ENCODE measurements at regions not wholly inside any gene's neighbourhood (a gene's known extent, or its start where the extent isn't known, plus 50 kb on each side); places are given as distances from the start of the nearest gene placed in this dataset.

- no peak for DNase-seq (ENCODE audit: low spot score)
Measured at GRCh38 chr6:156378853-156379252, 398.3 kb upstream of the ARID1B start.

DNA sequence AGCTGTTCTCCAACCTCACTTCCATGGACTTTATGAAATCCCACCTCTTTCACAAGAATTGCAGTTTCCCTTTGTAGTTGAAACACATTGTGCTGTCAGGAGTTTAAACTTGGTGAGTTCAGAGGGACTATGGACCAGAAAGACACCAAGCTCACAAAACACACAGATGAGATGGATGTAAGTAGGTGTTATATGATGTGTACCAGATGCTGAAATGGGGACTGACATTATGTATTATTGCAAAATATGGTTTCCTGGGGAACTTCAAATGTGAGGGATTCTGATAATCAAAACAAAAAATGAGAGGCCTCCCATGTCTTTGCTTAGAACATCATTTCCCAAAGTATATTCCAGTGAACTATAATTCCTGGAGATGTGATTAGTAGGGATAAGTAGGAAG lies 401.1 kb upstream of the ARID1B start:
- DNase-seq (ENCODE audit: low spot score) = no peak

DNA sequence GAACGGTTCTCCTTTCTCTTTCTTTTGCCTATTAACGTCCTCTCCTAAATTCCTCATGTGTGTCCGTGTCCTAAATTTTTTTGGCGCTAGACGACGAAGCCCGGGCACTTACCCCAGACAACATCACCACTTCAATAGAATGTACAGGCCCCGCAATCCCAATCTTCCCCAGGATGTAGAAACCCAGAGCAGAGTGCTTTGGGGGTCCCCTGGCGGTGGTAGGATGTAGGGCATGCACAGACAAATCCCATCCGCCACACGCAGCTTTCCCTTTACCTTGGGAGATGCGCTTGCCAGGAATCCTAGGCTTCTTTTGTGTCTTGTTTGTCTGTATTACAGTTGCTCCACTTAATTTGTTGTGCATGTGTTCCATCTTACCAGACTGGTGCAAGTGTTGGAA lies 417.3 kb upstream of the ARID1B start:
- no peak for DNase-seq (ENCODE audit: low spot score)

GRCh38 chr6:156352861-156353260 lies 424.3 kb upstream of the ARID1B start:
- no peak for DNase-seq (ENCODE audit: low spot score)

DNA sequence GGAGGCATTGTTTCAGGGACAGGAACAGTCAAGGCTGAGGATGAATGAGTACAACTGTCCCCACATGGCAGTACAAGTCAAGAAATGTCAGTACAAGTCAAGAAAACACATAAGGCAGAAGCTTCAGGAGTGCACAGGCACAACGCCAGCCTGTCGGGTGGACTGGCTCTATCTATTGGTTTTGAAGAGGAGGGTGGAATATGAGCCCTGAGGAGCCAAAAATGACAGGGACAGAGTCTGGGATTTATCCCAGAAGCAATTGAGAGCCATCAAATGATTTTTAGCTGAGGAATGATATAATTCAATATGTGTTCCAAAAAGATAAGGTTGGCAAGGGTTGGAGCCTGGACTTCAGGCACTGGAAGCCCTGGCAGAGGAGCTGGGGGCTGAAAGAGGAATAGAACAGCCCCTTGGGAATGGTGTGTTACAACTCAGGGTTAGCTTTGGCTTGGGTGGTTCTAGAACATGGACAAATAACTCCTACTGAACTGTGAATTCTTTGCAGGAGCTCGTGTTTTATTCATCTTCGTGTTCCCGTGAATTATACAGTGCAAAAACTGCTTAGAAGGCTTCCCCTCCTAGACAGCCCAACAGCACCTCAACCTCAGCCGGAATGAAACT lies 425.7 kb upstream of the ARID1B start:
- no peak for DNase-seq (ENCODE audit: low spot score)

- DNase-seq (ENCODE audit: low spot score) = no peak
Measured at GRCh38 chr6:156350337-156350736, 426.8 kb upstream of the ARID1B start.

DNA sequence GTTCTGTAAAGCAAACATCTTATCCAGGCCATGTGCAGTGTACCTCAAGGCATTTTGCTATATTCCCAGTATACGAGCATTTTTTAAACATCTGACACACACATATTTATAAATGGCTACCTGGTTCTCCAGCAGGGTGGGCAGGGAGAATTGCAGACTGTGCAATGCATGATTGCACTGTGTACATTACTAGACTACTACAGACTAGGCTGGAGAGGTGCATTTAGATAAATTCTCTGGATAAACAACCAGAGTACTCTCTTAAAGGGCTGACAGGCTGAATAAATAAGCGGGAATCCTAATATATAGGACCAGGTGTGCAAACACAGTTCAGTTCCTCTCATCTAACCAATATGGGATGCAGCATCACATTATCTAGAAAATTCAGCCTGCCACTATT lies 428.3 kb upstream of the ARID1B start:
- no peak for DNase-seq (ENCODE audit: low spot score)

GRCh38 chr6:156348424-156348823 lies 428.8 kb upstream of the ARID1B start:
- DNase-seq (ENCODE audit: low spot score) = no peak

GRCh38 chr6:156347656-156348055 lies 429.5 kb upstream of the ARID1B start:
- no peak for DNase-seq (ENCODE audit: low spot score)

DNA sequence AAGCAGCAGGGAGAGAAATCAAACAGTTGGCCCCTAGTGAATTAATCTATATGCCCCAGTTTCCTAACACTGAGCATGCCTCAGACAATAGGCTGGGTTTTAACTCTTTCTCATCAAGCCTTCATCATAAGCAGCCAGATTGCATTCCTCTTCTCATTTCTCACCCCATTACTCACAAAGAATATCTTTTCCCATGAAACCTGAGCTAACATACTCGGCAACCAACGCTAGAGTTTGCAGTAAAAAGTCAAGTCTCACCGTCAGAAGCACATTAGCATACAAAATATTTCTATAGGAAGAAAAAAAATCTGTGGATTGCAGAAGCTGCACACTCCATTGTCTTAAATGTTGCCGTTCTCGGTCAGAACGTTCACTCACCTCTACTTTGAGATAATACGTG lies 429.9 kb upstream of the ARID1B start:
- DNase-seq (ENCODE audit: low spot score) = no peak

DNA sequence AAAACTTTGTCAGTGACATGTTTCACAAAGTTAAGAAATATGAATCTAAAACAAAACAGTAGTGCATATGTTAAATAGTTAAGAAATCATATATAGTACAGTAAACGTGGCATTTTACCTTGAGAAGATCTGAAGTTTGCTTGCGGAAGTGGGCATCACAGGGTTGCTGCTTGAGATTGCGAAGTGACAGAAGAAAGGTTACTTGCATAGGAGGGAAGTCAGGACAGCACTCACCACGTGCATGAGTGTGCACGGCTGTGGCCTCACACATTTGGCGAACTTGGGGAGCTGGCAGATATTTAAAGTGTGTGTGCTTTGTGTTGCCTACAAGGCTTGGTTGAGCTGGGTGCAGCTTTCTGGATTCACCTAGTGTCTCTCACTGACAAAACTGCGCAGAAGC lies 431.5 kb upstream of the ARID1B start:
- DNase-seq (ENCODE audit: low spot score) = no peak

DNA sequence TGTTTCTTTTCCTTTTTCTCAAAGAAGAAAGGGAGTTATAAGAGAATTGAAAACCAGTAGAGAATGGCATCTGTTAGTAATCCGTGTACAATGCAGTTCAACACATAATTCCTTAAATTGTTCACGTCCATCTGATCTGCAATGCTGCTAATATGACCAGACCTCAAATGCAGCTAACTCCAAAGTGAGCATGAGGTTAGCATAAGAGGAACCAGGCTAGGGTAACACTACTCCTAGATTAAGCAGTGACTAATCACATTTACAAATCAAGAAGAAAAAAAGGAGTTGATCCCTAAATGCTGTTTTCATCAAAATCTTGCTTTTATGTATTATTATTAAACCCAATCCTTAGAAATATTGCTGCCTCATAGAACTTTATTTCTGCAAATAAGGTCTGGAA lies 432.7 kb upstream of the ARID1B start:
- DNase-seq (ENCODE audit: low spot score) = no peak

DNA sequence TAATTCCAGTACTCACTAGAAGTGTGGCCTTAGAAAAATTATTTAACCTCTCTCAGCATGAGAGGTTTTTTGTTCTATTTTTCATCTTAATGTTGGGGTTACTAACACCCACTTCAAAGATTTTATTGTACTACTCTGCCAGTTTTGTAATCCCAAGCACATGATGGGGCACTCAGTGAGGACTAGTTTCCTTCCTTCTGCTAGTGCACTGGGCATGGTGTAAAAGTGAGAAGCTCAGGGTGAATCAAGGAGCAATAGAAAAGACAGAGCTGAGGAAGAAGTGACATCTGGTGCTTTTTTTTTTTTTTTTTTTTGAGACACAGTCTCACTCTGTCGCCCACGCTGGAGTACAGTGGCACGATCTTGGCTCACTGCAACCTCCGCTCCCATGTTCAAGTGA lies 439.4 kb upstream of the ARID1B start:
- no peak for DNase-seq (ENCODE audit: low spot score)

- no peak for DNase-seq (ENCODE audit: low spot score)
Measured at GRCh38 chr6:156336733-156337132, 440.4 kb upstream of the ARID1B start.

- no peak for DNase-seq (ENCODE audit: low spot score)
Measured at GRCh38 chr6:156336089-156336488, 441.1 kb upstream of the ARID1B start.

DNA sequence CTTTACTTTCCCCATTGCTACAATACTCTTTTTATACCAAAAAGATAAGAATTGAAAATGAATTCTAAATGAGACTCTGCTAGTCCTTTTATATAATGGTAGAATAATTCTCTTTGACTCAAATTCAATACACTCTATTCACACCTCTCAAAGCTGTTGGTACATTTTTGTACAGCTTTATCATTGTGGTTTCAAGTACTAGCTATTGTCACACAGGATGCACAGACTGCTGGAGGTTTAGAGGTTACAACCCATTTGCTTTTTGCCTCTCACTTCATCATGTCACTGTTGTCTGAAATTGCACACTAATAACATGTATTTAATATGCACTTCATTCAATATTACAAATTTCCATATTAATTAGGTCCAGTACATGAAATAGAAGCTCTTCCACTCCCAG lies 442.2 kb upstream of the ARID1B start:
- no peak for DNase-seq (ENCODE audit: low spot score)

DNA sequence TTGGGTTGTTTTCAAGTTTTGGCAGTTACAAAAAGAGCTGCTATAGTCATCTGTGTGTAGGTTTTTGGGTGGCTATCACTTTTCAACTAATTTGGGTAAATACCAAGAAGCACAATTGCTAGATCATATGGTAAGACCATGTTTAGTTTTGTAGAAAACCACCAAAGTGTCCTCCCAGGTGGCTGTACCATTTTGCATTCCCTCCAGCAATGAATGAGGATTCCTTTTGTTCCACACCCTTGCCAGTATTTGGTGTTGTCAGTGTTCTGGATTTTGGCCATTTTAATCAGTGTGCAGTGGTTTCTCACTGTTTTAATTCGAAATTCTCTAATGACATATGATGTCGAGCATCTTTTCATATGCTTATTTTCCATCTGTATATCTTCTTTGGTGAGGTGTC lies 457.5 kb upstream of the ARID1B start:
- DNase-seq (ENCODE audit: low spot score) = no peak

- DNase-seq (ENCODE audit: low spot score) = no peak
Measured at GRCh38 chr6:156316583-156317125, 460.5 kb upstream of the ARID1B start.

DNA sequence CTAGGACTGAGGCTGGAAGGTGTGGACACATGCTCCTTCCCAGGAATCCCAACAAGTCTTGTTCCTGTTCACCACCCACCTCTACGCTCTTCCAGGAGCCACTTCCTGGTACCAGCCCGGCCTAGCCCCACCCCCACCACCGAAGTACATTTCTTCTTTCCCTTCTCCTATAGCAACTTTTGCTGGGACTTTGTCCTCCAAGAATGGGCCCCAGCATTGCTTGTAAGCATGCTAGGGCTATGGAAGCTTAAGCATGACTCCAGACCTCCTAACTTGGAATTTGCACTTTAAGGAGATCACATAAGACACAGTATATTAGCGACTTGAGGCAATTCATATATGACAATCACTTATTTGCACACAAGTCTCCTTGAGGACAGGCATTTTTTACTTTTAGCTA lies 462.0 kb upstream of the ARID1B start:
- DNase-seq (ENCODE audit: low spot score) = no peak

- DNase-seq (ENCODE audit: low spot score) = no peak
Measured at GRCh38 chr6:156313037-156313436, 464.1 kb upstream of the ARID1B start.

DNA sequence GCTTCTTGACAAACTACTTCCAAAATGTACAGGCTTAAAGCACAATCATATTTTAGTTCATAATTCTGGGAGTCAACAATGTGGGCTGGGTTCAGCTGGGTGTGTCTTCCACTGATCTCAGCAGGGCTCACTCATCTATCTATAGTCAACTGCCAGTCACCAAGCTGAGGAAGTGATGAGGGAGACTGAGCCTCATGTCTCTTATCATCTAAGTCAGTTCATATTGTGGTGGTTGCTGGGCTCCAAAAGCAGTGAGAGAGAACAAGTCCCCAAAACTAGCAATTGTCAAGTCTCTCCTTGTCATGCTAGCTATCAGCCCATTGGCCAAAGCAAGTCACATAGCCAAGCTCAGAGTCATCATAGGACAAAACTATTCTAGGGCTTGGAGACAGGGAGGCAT lies 465.9 kb upstream of the ARID1B start:
- DNase-seq (ENCODE audit: low spot score) = no peak

- no peak for DNase-seq (ENCODE audit: low spot score)
Measured at GRCh38 chr6:156310701-156311100, 466.5 kb upstream of the ARID1B start.

DNA sequence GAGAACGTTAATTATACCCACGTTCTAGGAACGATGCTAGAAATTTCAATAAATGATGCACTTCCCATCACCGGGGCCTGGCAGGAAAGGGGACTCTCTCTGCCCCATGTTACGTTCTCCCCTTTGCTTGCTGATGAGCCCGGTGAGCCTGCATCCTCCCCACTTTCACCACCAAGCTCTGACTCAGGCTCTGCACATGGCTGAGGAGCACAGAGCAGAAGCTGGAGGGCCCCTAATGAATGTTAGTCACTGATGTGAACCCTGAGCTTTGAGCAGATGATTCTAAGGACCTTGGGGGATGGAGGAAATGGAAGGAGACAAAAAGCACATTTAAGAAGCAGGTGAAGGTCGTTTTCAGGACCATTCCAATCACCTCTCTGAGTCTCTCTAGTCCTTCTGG lies 468.2 kb upstream of the ARID1B start:
- no peak for DNase-seq (ENCODE audit: low spot score)

- DNase-seq (ENCODE audit: low spot score) = no peak
Measured at GRCh38 chr6:156308604-156309003, 468.6 kb upstream of the ARID1B start.

DNA sequence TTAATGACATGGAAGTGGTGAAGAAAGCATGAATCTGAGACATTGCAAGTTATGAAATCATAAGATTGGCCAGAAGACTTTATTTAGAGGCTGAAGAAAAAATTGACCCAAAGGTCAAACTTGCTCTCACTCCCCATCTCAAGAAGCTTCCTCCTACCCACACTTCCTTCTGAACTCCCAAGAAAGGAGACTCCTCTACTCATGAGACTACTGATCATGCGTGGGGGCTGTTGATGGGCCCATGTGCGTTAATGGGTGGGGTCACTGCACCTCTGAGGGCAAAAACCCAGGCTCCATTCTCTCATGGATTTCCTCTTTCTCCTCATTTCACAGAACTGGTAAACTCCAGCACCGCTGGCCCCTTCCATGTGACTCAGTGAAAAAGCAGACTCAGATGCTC lies 470.6 kb upstream of the ARID1B start:
- no peak for DNase-seq (ENCODE audit: low spot score)

Data from AG08395 (cell line).